Skin epidermis (tissue), 12 donors: ENCODE measurements at regions not wholly inside any gene's neighbourhood (a gene's known extent, or its start where the extent isn't known, plus 50 kb on each side); places are given as distances from the start of the nearest gene placed in this dataset.

ENCODE experiments used
- H3K27ac ChIP-seq, 21 experiments: fragments of 200-600 bp; sonication (generic) in 11 of 21; one replicate each; pipeline ENCODE4 v1.5.0; 2020; ENCODE audit warnings: mild to moderate bottlenecking in 3 of 21, inconsistent platforms in 2 of 21, moderate library complexity in 2 of 21
- H3K4me3 ChIP-seq, 7 experiments: fragments of 200-600 bp; sonication (generic) in 2 of 7; one replicate each; pipeline ENCODE4 v1.5.0; 2020; ENCODE audit warnings: inconsistent platforms in 2 of 7, mild to moderate bottlenecking in 2 of 7, moderate library complexity in 1 of 7

- Histone ChIP-seq H3K4me3 (no peak overlapping the region), H3K27ac (no peak overlapping the region)
Measured at GRCh38 chr1:193581341-193581740, 394.9 kb upstream of the B3GALT2 start.

- no peak overlapping the region for H3K27ac ChIP-seq
- H3K4me3 ChIP-seq, result no peak overlapping the region
Measured at GRCh38 chr1:193580419-193580818, 394.0 kb upstream of the B3GALT2 start.

GRCh38 chr1:193579323-193579722, 392.9 kb upstream of the B3GALT2 start:
- Histone ChIP-seq H3K27ac (no peak overlapping the region), H3K4me3 (no peak overlapping the region)

- H3K27ac ChIP-seq, result no peak overlapping the region
- H3K4me3 ChIP-seq, result no peak overlapping the region
Measured at GRCh38 chr1:193574913-193575312, 388.5 kb upstream of the B3GALT2 start.

- Histone ChIP-seq H3K4me3 (no peak overlapping the region), H3K27ac (no peak overlapping the region)
Measured at GRCh38 chr1:193569983-193570269, 383.5 kb upstream of the B3GALT2 start.

- Histone ChIP-seq H3K27ac (no peak overlapping the region), H3K4me3 (no peak overlapping the region)
Measured at GRCh38 chr1:193569096-193569982, 382.9 kb upstream of the B3GALT2 start.

- H3K27ac ChIP-seq, result no peak overlapping the region
Measured at GRCh38 chr1:193568512-193568911, 382.1 kb upstream of the B3GALT2 start.

GRCh38 chr1:193567937-193568336, 381.5 kb upstream of the B3GALT2 start:
- no peak overlapping the region for H3K4me3 ChIP-seq

More at GRCh38 chr1:193568512-193568911, 382.1 kb upstream of the B3GALT2 start:
- H3K4me3 ChIP-seq, result no peak overlapping the region

GRCh38 chr1:193566735-193567134, 380.3 kb upstream of the B3GALT2 start:
- H3K27ac ChIP-seq, result no peak overlapping the region
- H3K4me3 ChIP-seq, result no peak overlapping the region

More at GRCh38 chr1:193567937-193568336, 381.5 kb upstream of the B3GALT2 start:
- no peak overlapping the region for H3K27ac ChIP-seq

- H3K27ac ChIP-seq, result no peak overlapping the region
Measured at GRCh38 chr1:193565971-193566577, 379.7 kb upstream of the B3GALT2 start.

GRCh38 chr1:193562121-193562520, 375.7 kb upstream of the B3GALT2 start:
- Histone ChIP-seq H3K4me3 (no peak overlapping the region), H3K27ac (no peak overlapping the region)

More at GRCh38 chr1:193565971-193566577, 379.7 kb upstream of the B3GALT2 start:
- no peak overlapping the region for H3K4me3 ChIP-seq

- no peak overlapping the region for H3K4me3 ChIP-seq
- no peak overlapping the region for H3K27ac ChIP-seq
Measured at GRCh38 chr1:193558491-193559028, 372.1 kb upstream of the B3GALT2 start.

GRCh38 chr1:193555662-193556441, 369.4 kb upstream of the B3GALT2 start:
- H3K4me3 ChIP-seq, result no peak overlapping the region
- H3K27ac ChIP-seq, result no peak overlapping the region

GRCh38 chr1:193553564-193553963, 367.2 kb upstream of the B3GALT2 start:
- H3K4me3 ChIP-seq, result no peak overlapping the region

GRCh38 chr1:193552274-193552673, 365.9 kb upstream of the B3GALT2 start:
- Histone ChIP-seq H3K4me3 (no peak overlapping the region), H3K27ac (no peak overlapping the region)

More at GRCh38 chr1:193553564-193553963, 367.2 kb upstream of the B3GALT2 start:
- no peak overlapping the region for H3K27ac ChIP-seq

GRCh38 chr1:193549081-193549480, 362.7 kb upstream of the B3GALT2 start:
- no peak overlapping the region for H3K4me3 ChIP-seq
- H3K27ac ChIP-seq, result no peak overlapping the region

- Histone ChIP-seq H3K4me3 (no peak overlapping the region), H3K27ac (no peak overlapping the region)
Measured at GRCh38 chr1:193545171-193545570, 358.8 kb upstream of the B3GALT2 start.

GRCh38 chr1:193543259-193543658, 356.8 kb upstream of the B3GALT2 start:
- no peak overlapping the region for H3K4me3 ChIP-seq
- H3K27ac ChIP-seq, result peak overlapping the region in 1 of 21 experiments; percentile 53

- H3K4me3 ChIP-seq, result no peak overlapping the region
- peak overlapping the region in 3 of 21 experiments; percentile 0 to 53 (median 43) for H3K27ac ChIP-seq
Measured at GRCh38 chr1:193542690-193543089, 356.3 kb upstream of the B3GALT2 start.

GRCh38 chr1:193540511-193540910, 354.1 kb upstream of the B3GALT2 start:
- no peak overlapping the region for H3K4me3 ChIP-seq
- H3K27ac ChIP-seq, result peak overlapping the region in 8 of 21 experiments; percentile 40 to 82 (median 63)
